K562 (cell line): ENCODE measurements at regions not wholly inside any gene's neighbourhood (a gene's known extent, or its start where the extent isn't known, plus 50 kb on each side); places are given as distances from the start of the nearest gene placed in this dataset.
A peak's percentile ranks its signal among the peaks of the same experiment; 100 is the strongest.

Experiments
- ATAC-seq: fragments of 200-7000 bp; cut with Tn5 transposase; 3 replicates; pipeline ENCODE4 v1.9.1; 2020; ENCODE audit warnings: moderate library complexity
- BruUV-seq: library from RNA; stranded (reverse); fragments of 400-500 nt; replicated peaks from 2 replicates; lab custom pipeline; 2021; lab: Mats Ljungman, UMichigan
- CTCF ChIA-PET: fragments of 300-600 bp; formaldehyde crosslinking; extraction: SDS; loops from one replicate; lab custom pipeline; 2021; ENCODE audit warnings: low intra/inter-chr PET ratio; lab: Yijun Ruan, JAX
- POLR2A ChIA-PET: fragments of 300-600, 350-650 bp; sonication (Branson Sonifier 250); formaldehyde crosslinking; extraction: SDS; loops from one replicate; lab custom pipeline; 2021; ENCODE audit warnings: antibody characterized with exemption, inconsistent platforms; lab: Yijun Ruan, JAX
- DNase-seq, 4 experiments: peaks; one replicate each; pipeline versions ENCODE4 v3.0.0 to v3.0.0-alpha.2; 2011 to 2018; ENCODE audit warnings: low spot score in 3 of 4, mixed read lengths in 3 of 4; ENCODE audit errors: extremely low read depth in 1 of 4
- FAIRE-seq: peaks from 2 replicates; lab custom pipeline; 2011; peaks lifted over from hg19 to GRCh38; lab: Jason Lieb, UNC
- H2AFZ ChIP-seq: 2 replicates; pipeline ENCODE4 v1.6.0; 2011; ENCODE audit warnings: low read depth, low read length, control low read depth, inconsistent platforms
- H3K27ac ChIP-seq: fragments of 200-600 bp; 3 replicates; pipeline ENCODE4 v1.8.0; 2011; ENCODE audit warnings: low read depth, mild to moderate bottlenecking, control low read depth, inconsistent platforms, low read length, moderate library complexity, mixed read lengths; ENCODE audit errors: extremely low read depth
- H3K27me3 ChIP-seq, 2 experiments: fragments of 300-600 bp in 1 of 2; 2 replicates in 1 of 2; 3 replicates in 1 of 2; pipeline versions ENCODE4 v1.6.0 to v1.8.0; 2011; ENCODE audit warnings: inconsistent platforms in 2 of 2, low read length in 2 of 2, mild to moderate bottlenecking in 1 of 2, mixed read lengths in 1 of 2, moderate library complexity in 1 of 2; ENCODE audit not compliant: control insufficient read depth in 2 of 2, insufficient read depth in 2 of 2
- H3K36me3 ChIP-seq: fragments of 300-600 bp; 3 replicates; pipeline ENCODE4 v1.8.0; 2011; ENCODE audit warnings: mild to moderate bottlenecking, low read length, inconsistent platforms; ENCODE audit not compliant: control insufficient read depth, insufficient read depth
- H3K4me1 ChIP-seq, 2 experiments: fragments of 200-600 bp in 1 of 2; replicated peaks in 1 of 2; 2 replicates in 1 of 2; 3 replicates in 1 of 2; pipeline versions ENCODE4 v1.5.1 to v1.8.0; 2011; ENCODE audit warnings: inconsistent platforms in 2 of 2, low read length in 2 of 2, mild to moderate bottlenecking in 1 of 2, mixed read lengths in 1 of 2, moderate library complexity in 1 of 2; ENCODE audit not compliant: control insufficient read depth in 2 of 2, insufficient read depth in 2 of 2
- H3K4me2 ChIP-seq: 2 replicates; pipeline ENCODE4 v1.6.1; 2011; ENCODE audit warnings: low read length, control low read depth, inconsistent platforms, mixed read lengths; ENCODE audit not compliant: insufficient read depth
- H3K4me3 ChIP-seq: fragments of 200-600 bp; sonication (generic), shearing (Covaris generic); 2 replicates; pipeline ENCODE4 v1.5.1; 2016; ENCODE audit warnings: control low read depth, inconsistent platforms
- H3K79me2 ChIP-seq: fragments of 200-600 bp; 3 replicates; pipeline ENCODE4 v1.8.0; 2011; ENCODE audit warnings: low read length, inconsistent platforms; ENCODE audit not compliant: control insufficient read depth, insufficient read depth
- H3K9ac ChIP-seq, 2 experiments: 2 replicates each; pipeline versions ENCODE4 v1.6.0 to v1.6.1; 2011; ENCODE audit warnings: low read depth in 2 of 2, low read length in 2 of 2, control low read depth in 1 of 2, inconsistent platforms in 1 of 2, mild to moderate bottlenecking in 1 of 2, mixed read lengths in 1 of 2; ENCODE audit not compliant: insufficient read depth in 1 of 2
- H3K9me1 ChIP-seq: one replicate; pipeline ENCODE4 v1.6.0; 2011; ENCODE audit warnings: inconsistent platforms, mild to moderate bottlenecking, low read length, moderate library complexity; ENCODE audit not compliant: control insufficient read depth, insufficient read depth
- H3K9me3 ChIP-seq: replicated peaks from 2 replicates; pipeline ENCODE4 v1.5.1; 2011; ENCODE audit warnings: low read depth, low read length, inconsistent platforms; ENCODE audit not compliant: control insufficient read depth, insufficient read depth
- H4K20me1 ChIP-seq: replicated peaks from 2 replicates; pipeline ENCODE4 v1.6.1; 2011; ENCODE audit warnings: low read length, inconsistent platforms, mixed read lengths; ENCODE audit not compliant: control insufficient read depth, insufficient read depth
- ATF1 ChIP-seq, 2 experiments: fragments of 450-650 bp in 1 of 2; IDR thresholded peaks; 2 replicates each; pipeline ENCODE4 v1.6.1; 2016; ENCODE audit warnings: missing compliant biosample characterization in 1 of 2, missing genetic modification characterization in 1 of 2
- JUND ChIP-seq, 2 experiments: IDR thresholded peaks; 2 replicates in 1 of 2; 3 replicates in 1 of 2; pipeline ENCODE4 v1.6.1; 2011; ENCODE audit warnings: borderline replicate concordance in 2 of 2, low read depth in 2 of 2, low read length in 2 of 2, improper control_type of control experiment in 1 of 2, missing biosample characterization in 1 of 2, missing genetic modification characterization in 1 of 2, missing genetic modification reagents in 1 of 2
- LARP7 ChIP-seq: fragments of 450-650 bp; IDR thresholded peaks from 2 replicates; pipeline ENCODE4 v1.6.1; 2016
- MIER1 ChIP-seq: fragments of 450-650 bp; IDR thresholded peaks from 2 replicates; pipeline ENCODE4 v1.6.1; 2016; ENCODE audit warnings: antibody characterized with exemption, mild to moderate bottlenecking, low read depth
- MLX ChIP-seq, 2 experiments: fragments of 450-650 bp in 1 of 2; sonication (generic) in 1 of 2; formaldehyde crosslinking; conservative IDR thresholded peaks; 2 replicates each; pipeline versions ENCODE4 v1.4.0 to v1.8.1; 2020 to 2022; ENCODE audit warnings: mild to moderate bottlenecking in 1 of 2, missing genetic modification reagents in 1 of 2
- MTA1 ChIP-seq: fragments of 450-650 bp; IDR thresholded peaks from 2 replicates; pipeline ENCODE4 v1.6.1; 2017; ENCODE audit warnings: borderline replicate concordance
- MTA2 ChIP-seq: fragments of 450-650 bp; IDR thresholded peaks from 2 replicates; pipeline ENCODE4 v1.6.1; 2016; ENCODE audit warnings: low read depth
- PCBP2 ChIP-seq: fragments of 200-400 bp; formaldehyde crosslinking; IDR thresholded peaks from 2 replicates; pipeline ENCODE4 v1.6.1; 2018; ENCODE audit warnings: low read length, low read depth, mild to moderate bottlenecking, moderate library complexity; ENCODE audit not compliant: poor library complexity, severe bottlenecking
- TGIF2 ChIP-seq: sonication (generic); formaldehyde crosslinking; IDR thresholded peaks from 2 replicates; pipeline ENCODE4 v1.8.1; 2022; ENCODE audit warnings: mild to moderate bottlenecking, missing genetic modification reagents, moderate library complexity
- ZFPM2 ChIP-seq: fragments of 250-450 bp; sonication (Bioruptor Pico); IDR thresholded peaks from 2 replicates; pipeline ENCODE4 v1.5.1; 2022; ENCODE audit warnings: mild to moderate bottlenecking
- ZNF699 ChIP-seq: fragments of 250-450 bp; sonication (Bioruptor Pico); IDR thresholded peaks from 2 replicates; pipeline ENCODE4 v1.8.0; 2021; ENCODE audit warnings: mild to moderate bottlenecking, moderate library complexity; ENCODE audit not compliant: insufficient replicate concordance
- WGBS: fragments of 100-300 bp; shearing (Covaris generic); methylation state at CpG from one replicate; pipeline ENCODE4 v1.1.6; 2016; ENCODE audit warnings: low coverage, mixed read lengths; ENCODE audit not compliant: insufficient coverage; ENCODE audit errors: missing lambda C conversion rate; 5-methylcytosine and 5-hydroxymethylcytosine counted together
- in situ Hi-C: fragments of 300-500 bp; cut with MboI; formaldehyde crosslinking; loops from 4 replicates; pipeline ENCODE4 v1.15.0; 2018; ENCODE audit warnings: inconsistent platforms, mixed read lengths
- intact Hi-C: fragments of 100-400 bp; cut with micrococcal nuclease; formaldehyde crosslinking; loops from 2 replicates; pipeline ENCODE4 v1.14.2; 2022
- TF ChIP-seq, protein P1 (sequence below): fragments of 250-450 bp; sonication (Bioruptor Pico); IDR thresholded peaks from 2 replicates; pipeline ENCODE4 v1.4.0; 2020; ENCODE audit warnings: mild to moderate bottlenecking
- TF ChIP-seq, protein P2 (sequence below): fragments of 250-450 bp; sonication (Bioruptor Pico); IDR thresholded peaks from 2 replicates; pipeline ENCODE4 v1.9.0; 2021; ENCODE audit warnings: mild to moderate bottlenecking
- TF ChIP-seq, protein P3 (sequence below): fragments of 250-450 bp; sonication (Bioruptor Pico); IDR thresholded peaks from 2 replicates; pipeline ENCODE4 v1.5.0; 2022; ENCODE audit warnings: mild to moderate bottlenecking
- TF ChIP-seq, protein P4 (sequence below): fragments of 250-450 bp; sonication (Bioruptor Pico); IDR thresholded peaks from 2 replicates; pipeline ENCODE4 v1.5.0; 2021

DNA sequence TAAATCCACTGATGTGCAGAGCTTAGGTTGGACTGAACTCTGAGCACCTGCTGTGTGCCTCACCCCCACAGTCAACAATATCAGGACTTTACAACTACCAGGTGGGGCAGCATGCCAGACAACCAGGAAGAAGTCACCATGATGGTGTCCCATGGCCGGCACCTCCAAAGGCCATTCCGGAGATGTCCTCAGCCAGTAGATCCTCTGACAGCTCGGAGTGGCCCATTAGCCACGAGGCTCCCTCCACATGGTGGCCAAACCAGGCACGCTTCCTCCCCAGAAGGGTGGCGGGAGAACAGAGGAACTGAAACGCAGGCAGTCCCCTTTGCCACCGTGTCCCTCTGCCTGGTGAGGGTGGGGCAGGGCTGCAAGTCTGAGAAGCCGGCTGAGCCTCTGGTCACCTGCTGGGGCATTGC is 390.0 kb downstream of the TNS3 start:
- intact Hi-C loops (no loop called here), in situ Hi-C loops (no loop called here)
- Histone ChIP-seq H3K4me1 (peaks cover 16 to 28% of the 10 kb centered on the region in 2 experiments), H3K27ac (no peak overlapping the region), H3K4me3 (no peak overlapping the region), H3K79me2 (no peaks in the 10 kb centered on the region), H3K27me3 (no peaks in the 10 kb centered on the region), H3K4me2 (no peak overlapping the region), H3K9me1 (no peaks in the 10 kb centered on the region), H3K36me3 (no peaks in the 10 kb centered on the region), H3K9ac (no peak overlapping the region), H3K9me3 (no peaks in the 10 kb centered on the region), H2AFZ (peak overlapping the region; percentile 27; the same call in 1 of the 2 replicates), H4K20me1 (no peaks in the 10 kb centered on the region)
- FAIRE-seq (no peak), DNase-seq (no peak), ATAC-seq (no peak)
- ChIA-PET POLR2A (no interaction called here), CTCF (no interaction called here)
- 39% methylated on average over 9 of the region's 9 CpGs for WGBS
- BruUV-seq = no TSS peak
- no peak for TF ChIP-seq MTA1
- no peak for TF ChIP-seq MIER1
- TF ChIP-seq LARP7 = no peak
- TF ChIP-seq, protein P1, sequence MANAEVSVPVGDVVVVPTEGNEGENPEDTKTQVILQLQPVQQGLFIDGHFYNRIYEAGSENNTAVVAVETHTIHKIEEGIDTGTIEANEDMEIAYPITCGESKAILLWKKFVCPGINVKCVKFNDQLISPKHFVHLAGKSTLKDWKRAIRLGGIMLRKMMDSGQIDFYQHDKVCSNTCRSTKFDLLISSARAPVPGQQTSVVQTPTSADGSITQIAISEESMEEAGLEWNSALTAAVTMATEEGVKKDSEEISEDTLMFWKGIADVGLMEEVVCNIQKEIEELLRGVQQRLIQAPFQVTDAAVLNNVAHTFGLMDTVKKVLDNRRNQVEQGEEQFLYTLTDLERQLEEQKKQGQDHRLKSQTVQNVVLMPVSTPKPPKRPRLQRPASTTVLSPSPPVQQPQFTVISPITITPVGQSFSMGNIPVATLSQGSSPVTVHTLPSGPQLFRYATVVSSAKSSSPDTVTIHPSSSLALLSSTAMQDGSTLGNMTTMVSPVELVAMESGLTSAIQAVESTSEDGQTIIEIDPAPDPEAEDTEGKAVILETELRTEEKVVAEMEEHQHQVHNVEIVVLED (CRISPR knock-in tag) = no peak
- TF ChIP-seq MLX (CRISPR knock-in tag; conservative IDR thresholded peaks at IDR 0.05) = no peak
- no peak for TF ChIP-seq ZNF699
- TF ChIP-seq JUND (IDR thresholded peaks at IDR 0.05; ENCODE audit: borderline replicate concordance, low read depth, low read length) = no peak
- TF ChIP-seq JUND (tag; IDR thresholded peaks at IDR 0.05; ENCODE audit: borderline replicate concordance, low read depth, low read length) = no peak
- no peak for TF ChIP-seq MTA2
- TF ChIP-seq, protein P2, sequence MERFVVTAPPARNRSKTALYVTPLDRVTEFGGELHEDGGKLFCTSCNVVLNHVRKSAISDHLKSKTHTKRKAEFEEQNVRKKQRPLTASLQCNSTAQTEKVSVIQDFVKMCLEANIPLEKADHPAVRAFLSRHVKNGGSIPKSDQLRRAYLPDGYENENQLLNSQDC (CRISPR knock-in tag) = no peak
- TF ChIP-seq ATF1 (CRISPR knock-in tag; IDR thresholded peaks at IDR 0.05) = no peak
- no peak for TF ChIP-seq ATF1 (tag; IDR thresholded peaks at IDR 0.05)
- TF ChIP-seq PCBP2 = no peak
- TF ChIP-seq, protein P3, sequence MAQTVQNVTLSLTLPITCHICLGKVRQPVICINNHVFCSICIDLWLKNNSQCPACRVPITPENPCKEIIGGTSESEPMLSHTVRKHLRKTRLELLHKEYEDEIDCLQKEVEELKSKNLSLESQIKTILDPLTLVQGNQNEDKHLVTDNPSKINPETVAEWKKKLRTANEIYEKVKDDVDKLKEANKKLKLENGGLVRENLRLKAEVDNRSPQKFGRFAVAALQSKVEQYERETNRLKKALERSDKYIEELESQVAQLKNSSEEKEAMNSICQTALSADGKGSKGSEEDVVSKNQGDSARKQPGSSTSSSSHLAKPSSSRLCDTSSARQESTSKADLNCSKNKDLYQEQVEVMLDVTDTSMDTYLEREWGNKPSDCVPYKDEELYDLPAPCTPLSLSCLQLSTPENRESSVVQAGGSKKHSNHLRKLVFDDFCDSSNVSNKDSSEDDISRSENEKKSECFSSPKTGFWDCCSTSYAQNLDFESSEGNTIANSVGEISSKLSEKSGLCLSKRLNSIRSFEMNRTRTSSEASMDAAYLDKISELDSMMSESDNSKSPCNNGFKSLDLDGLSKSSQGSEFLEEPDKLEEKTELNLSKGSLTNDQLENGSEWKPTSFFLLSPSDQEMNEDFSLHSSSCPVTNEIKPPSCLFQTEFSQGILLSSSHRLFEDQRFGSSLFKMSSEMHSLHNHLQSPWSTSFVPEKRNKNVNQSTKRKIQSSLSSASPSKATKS (CRISPR knock-in tag) = no peak
- TF ChIP-seq TGIF2 (CRISPR knock-in tag) = no peak
- TF ChIP-seq ZFPM2 (CRISPR knock-in tag) = no peak
- TF ChIP-seq, protein P4, sequence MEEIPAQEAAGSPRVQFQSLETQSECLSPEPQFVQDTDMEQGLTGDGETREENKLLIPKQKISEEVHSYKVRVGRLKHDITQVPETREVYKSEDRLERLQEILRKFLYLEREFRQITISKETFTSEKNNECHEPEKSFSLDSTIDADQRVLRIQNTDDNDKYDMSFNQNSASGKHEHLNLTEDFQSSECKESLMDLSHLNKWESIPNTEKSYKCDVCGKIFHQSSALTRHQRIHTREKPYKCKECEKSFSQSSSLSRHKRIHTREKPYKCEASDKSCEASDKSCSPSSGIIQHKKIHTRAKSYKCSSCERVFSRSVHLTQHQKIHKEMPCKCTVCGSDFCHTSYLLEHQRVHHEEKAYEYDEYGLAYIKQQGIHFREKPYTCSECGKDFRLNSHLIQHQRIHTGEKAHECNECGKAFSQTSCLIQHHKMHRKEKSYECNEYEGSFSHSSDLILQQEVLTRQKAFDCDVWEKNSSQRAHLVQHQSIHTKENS (CRISPR knock-in tag) = no peak
